OCI-LY1 (cell line): ENCODE measurements at regions not wholly inside any gene's neighbourhood (a gene's known extent, or its start where the extent isn't known, plus 50 kb on each side); places are given as distances from the start of the nearest gene placed in this dataset.

Experiments
- EZH2 ChIP-seq: fragments of 200-600 bp; sonication (generic), shearing (Covaris generic); IDR thresholded peaks from 2 replicates; pipeline ENCODE4 v1.8.0; 2017; ENCODE audit warnings: borderline replicate concordance, mixed run types, mild to moderate bottlenecking, antibody characterized with exemption, low read length, moderate library complexity, mixed read lengths
- TF ChIP-seq, protein P1 (sequence below): fragments of 200-600 bp; sonication (generic), shearing (Covaris generic); IDR thresholded peaks from 2 replicates; pipeline ENCODE4 v1.5.1; 2017; ENCODE audit warnings: mild to moderate bottlenecking, antibody characterized with exemption, low read length, moderate library complexity, mixed read lengths

GRCh38 chr11:42465623-42466022, 846.2 kb upstream of the API5 start:
- TF ChIP-seq, protein P1, sequence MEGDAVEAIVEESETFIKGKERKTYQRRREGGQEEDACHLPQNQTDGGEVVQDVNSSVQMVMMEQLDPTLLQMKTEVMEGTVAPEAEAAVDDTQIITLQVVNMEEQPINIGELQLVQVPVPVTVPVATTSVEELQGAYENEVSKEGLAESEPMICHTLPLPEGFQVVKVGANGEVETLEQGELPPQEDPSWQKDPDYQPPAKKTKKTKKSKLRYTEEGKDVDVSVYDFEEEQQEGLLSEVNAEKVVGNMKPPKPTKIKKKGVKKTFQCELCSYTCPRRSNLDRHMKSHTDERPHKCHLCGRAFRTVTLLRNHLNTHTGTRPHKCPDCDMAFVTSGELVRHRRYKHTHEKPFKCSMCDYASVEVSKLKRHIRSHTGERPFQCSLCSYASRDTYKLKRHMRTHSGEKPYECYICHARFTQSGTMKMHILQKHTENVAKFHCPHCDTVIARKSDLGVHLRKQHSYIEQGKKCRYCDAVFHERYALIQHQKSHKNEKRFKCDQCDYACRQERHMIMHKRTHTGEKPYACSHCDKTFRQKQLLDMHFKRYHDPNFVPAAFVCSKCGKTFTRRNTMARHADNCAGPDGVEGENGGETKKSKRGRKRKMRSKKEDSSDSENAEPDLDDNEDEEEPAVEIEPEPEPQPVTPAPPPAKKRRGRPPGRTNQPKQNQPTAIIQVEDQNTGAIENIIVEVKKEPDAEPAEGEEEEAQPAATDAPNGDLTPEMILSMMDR, result no peak
- TF ChIP-seq EZH2, result no peak
